Esophagus squamous epithelium (tissue), 5 donors: ENCODE measurements at regions not wholly inside any gene's neighbourhood (a gene's known extent, or its start where the extent isn't known, plus 50 kb on each side); places are given as distances from the start of the nearest gene placed in this dataset.

Experiments used
- DNase-seq: peaks from one replicate; lab custom pipeline; 2025; lab: John Stamatoyannopoulos, UW
- H3K27ac ChIP-seq, 4 donors: fragments of 200-600 bp; sonication (generic); one replicate each; pipeline ENCODE4 v1.5.1; 2016 to 2019; ENCODE audit warnings: mild to moderate bottlenecking in 1 of 4
- H3K27me3 ChIP-seq, 4 donors: fragments of 200-600 bp; sonication (generic); 1 replicate in 3 of 4; 2 replicates in 1 of 4; pipeline versions ENCODE4 v1.5.1 to v1.6.0; 2017 to 2021; ENCODE audit warnings: antibody characterized with exemption in 1 of 4
- H3K36me3 ChIP-seq, 3 donors: fragments of 200-600 bp; sonication (generic); one replicate each; pipeline ENCODE4 v1.5.1; 2016 to 2019
- H3K4me1 ChIP-seq, 3 donors: fragments of 200-600 bp; sonication (generic); one replicate each; pipeline ENCODE4 v1.5.1; 2017 to 2019
- H3K4me3 ChIP-seq, 4 donors: fragments of 200-600 bp; sonication (generic); 1 replicate in 3 of 4; 2 replicates in 1 of 4; pipeline ENCODE4 v1.5.1; 2016 to 2019; ENCODE audit warnings: mild to moderate bottlenecking in 2 of 4, moderate library complexity in 1 of 4
- H3K9me3 ChIP-seq, 3 donors: fragments of 200-600 bp; sonication (generic); one replicate each; pipeline ENCODE4 v1.5.1; 2016 to 2019
- CTCF ChIP-seq, 6 experiments: fragments of 450-650 bp in 4 of 6; fragments of 200-600 bp in 2 of 6; sonication (generic) in 2 of 6; IDR thresholded peaks; one replicate each; pipeline ENCODE4 v1.5.1; 2016 to 2019; ENCODE audit warnings: antibody characterized with exemption in 6 of 6, mild to moderate bottlenecking in 4 of 6, moderate library complexity in 4 of 6
- POLR2A ChIP-seq, 4 donors: fragments of 450-650 bp; IDR thresholded peaks; one replicate each; pipeline ENCODE4 v1.6.1; 2017; ENCODE audit warnings: antibody characterized with exemption in 4 of 4, mild to moderate bottlenecking in 4 of 4, moderate library complexity in 3 of 4
- WGBS, 2 donors: methylation state at CpG; one replicate each; pipeline ENCODE4 v1.1.5; 2018; 5-methylcytosine and 5-hydroxymethylcytosine counted together
- intact Hi-C: fragments of 100-400 bp; cut with DNase I; formaldehyde crosslinking; loops from one replicate; pipeline ENCODE4 v1.15.0; 2022
- donor health status: DM: yes; HTN: yes; CAD: no.

GRCh38 chr11:110032259-110032658, 60.9 kb upstream of the ZC3H12C start:
- no peaks in the 10 kb centered on the region for H3K36me3 ChIP-seq
- WGBS, 2 donors: 63 to 86% methylated on average over 5 of the region's 5 CpGs
- H3K4me3 ChIP-seq: no peak overlapping the region
- H3K27ac ChIP-seq: no peak overlapping the region
- intact Hi-C loops: no loop called here
- H3K9me3 ChIP-seq: no peaks in the 10 kb centered on the region
- TF ChIP-seq CTCF (IDR thresholded peaks at IDR 0.05): no peak
- TF ChIP-seq POLR2A (IDR thresholded peaks at IDR 0.05): no peak
- H3K27me3 ChIP-seq: no peaks in the 10 kb centered on the region
- no peaks in the 10 kb centered on the region for H3K4me1 ChIP-seq
- DNase-seq: no peak

GRCh38 chr11:110032957-110033570, 60.1 kb upstream of the ZC3H12C start:
- no peak for DNase-seq
- no peaks in the 10 kb centered on the region for H3K36me3 ChIP-seq
- TF ChIP-seq CTCF (IDR thresholded peaks at IDR 0.05): no peak
- TF ChIP-seq POLR2A (IDR thresholded peaks at IDR 0.05): no peak
- no peaks in the 10 kb centered on the region for H3K9me3 ChIP-seq
- no peak overlapping the region for H3K4me3 ChIP-seq
- 54 to 60% methylated on average over 1 of the region's 1 CpG for WGBS, 2 donors
- H3K27ac ChIP-seq: no peak overlapping the region
- no peaks in the 10 kb centered on the region for H3K4me1 ChIP-seq
- intact Hi-C loops: no loop called here
- no peaks in the 10 kb centered on the region for H3K27me3 ChIP-seq

- H3K27ac ChIP-seq: no peak overlapping the region
- intact Hi-C loops: no loop called here
- H3K4me1 ChIP-seq: no peaks in the 10 kb centered on the region
- H3K9me3 ChIP-seq: no peaks in the 10 kb centered on the region
- no peaks in the 10 kb centered on the region for H3K27me3 ChIP-seq
- WGBS, 2 donors: 71 to 72% methylated on average over 4 of the region's 4 CpGs
- H3K4me3 ChIP-seq: no peak overlapping the region
- TF ChIP-seq CTCF (IDR thresholded peaks at IDR 0.05) (no peak), POLR2A (IDR thresholded peaks at IDR 0.05) (no peak)
- H3K36me3 ChIP-seq: no peaks in the 10 kb centered on the region
- DNase-seq: no peak
Observed at GRCh38 chr11:110034806-110035205, 58.4 kb upstream of the ZC3H12C start.

- Histone ChIP-seq H3K9me3 (no peaks in the 10 kb centered on the region), H3K36me3 (no peaks in the 10 kb centered on the region), H3K27me3 (no peaks in the 10 kb centered on the region), H3K27ac (no peak overlapping the region), H3K4me3 (no peak overlapping the region), H3K4me1 (no peaks in the 10 kb centered on the region)
- no peak for DNase-seq
- 50 to 67% methylated on average over 2 of the region's 2 CpGs for WGBS, 2 donors
- no peak for TF ChIP-seq POLR2A (IDR thresholded peaks at IDR 0.05)
- no peak for TF ChIP-seq CTCF (IDR thresholded peaks at IDR 0.05)
- intact Hi-C loops: no loop called here
Observed at GRCh38 chr11:110035357-110035756, 57.8 kb upstream of the ZC3H12C start.

GRCh38 chr11:110038201-110038600, 55.0 kb upstream of the ZC3H12C start:
- Histone ChIP-seq H3K36me3 (no peaks in the 10 kb centered on the region), H3K27me3 (no peaks in the 10 kb centered on the region), H3K4me3 (no peak overlapping the region), H3K9me3 (no peaks in the 10 kb centered on the region), H3K27ac (no peak overlapping the region), H3K4me1 (no peaks in the 10 kb centered on the region)
- TF ChIP-seq POLR2A (IDR thresholded peaks at IDR 0.05): no peak
- TF ChIP-seq CTCF (IDR thresholded peaks at IDR 0.05): no peak
- intact Hi-C loops: no loop called here
- WGBS, 2 donors: 73 to 83% methylated on average over 3 of the region's 3 CpGs
- DNase-seq: no peak
